ENCODE measurements at regions not wholly inside any gene's neighbourhood (a gene's known extent, or its start where the extent isn't known, plus 50 kb on each side); places are given as distances from the start of the nearest gene placed in this dataset.

DNA sequence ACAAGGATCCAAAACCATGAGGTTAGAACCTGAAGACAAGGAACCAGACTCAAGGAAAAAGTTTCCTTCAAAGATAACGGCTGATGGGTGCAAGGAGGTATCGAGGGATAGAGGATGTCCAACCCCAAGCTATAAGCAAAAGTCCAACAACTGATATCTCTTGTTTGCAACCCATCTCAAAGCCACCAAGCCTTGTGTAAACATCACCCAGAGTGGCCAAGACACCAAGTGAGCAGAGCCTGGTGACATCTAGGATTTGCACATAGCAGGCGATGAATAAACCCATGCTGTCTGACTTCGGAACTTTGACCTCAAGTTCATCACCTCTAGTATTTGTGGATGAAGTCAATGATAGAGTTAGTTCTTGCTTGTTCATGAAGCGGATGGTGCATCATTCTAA lies 180.7 kb downstream of the ETS2 start:
- TF ChIP-seq, protein P1, sequence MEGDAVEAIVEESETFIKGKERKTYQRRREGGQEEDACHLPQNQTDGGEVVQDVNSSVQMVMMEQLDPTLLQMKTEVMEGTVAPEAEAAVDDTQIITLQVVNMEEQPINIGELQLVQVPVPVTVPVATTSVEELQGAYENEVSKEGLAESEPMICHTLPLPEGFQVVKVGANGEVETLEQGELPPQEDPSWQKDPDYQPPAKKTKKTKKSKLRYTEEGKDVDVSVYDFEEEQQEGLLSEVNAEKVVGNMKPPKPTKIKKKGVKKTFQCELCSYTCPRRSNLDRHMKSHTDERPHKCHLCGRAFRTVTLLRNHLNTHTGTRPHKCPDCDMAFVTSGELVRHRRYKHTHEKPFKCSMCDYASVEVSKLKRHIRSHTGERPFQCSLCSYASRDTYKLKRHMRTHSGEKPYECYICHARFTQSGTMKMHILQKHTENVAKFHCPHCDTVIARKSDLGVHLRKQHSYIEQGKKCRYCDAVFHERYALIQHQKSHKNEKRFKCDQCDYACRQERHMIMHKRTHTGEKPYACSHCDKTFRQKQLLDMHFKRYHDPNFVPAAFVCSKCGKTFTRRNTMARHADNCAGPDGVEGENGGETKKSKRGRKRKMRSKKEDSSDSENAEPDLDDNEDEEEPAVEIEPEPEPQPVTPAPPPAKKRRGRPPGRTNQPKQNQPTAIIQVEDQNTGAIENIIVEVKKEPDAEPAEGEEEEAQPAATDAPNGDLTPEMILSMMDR (IDR thresholded peaks at IDR 0.05; ENCODE audit: borderline replicate concordance, extremely low read depth, low read length, poor library complexity, severe bottlenecking): no peak
- no peak for TF ChIP-seq EZH2 (IDR thresholded peaks at IDR 0.05; ENCODE audit: borderline replicate concordance, low read depth, low read length, severe bottlenecking)
